HepG2 (cell line): ENCODE measurements at regions not wholly inside any gene's neighbourhood (a gene's known extent, or its start where the extent isn't known, plus 50 kb on each side); places are given as distances from the start of the nearest gene placed in this dataset.

Experiments used
- ATAC-seq: fragments of 200-7000 bp; cut with Tn5 transposase; 3 replicates; pipeline ENCODE4 v1.9.1; 2020; ENCODE audit warnings: mild to moderate bottlenecking, moderate library complexity
- BruUV-seq: library from RNA; stranded (reverse); fragments of 400-500 nt; replicated peaks from 2 replicates; lab custom pipeline; 2021; lab: Mats Ljungman, UMichigan
- CTCF ChIA-PET: fragments of 300-600 bp; formaldehyde crosslinking; extraction: SDS; loops from one replicate; lab custom pipeline; 2021; ENCODE audit warnings: low total read pairs, inconsistent platforms, low intra/inter-chr PET ratio; lab: Yijun Ruan, JAX
- POLR2A ChIA-PET: fragments of 350-600 bp; sonication (Branson Sonifier 250); formaldehyde crosslinking; loops from one replicate; lab custom pipeline; 2020; ENCODE audit warnings: antibody characterized with exemption, inconsistent platforms; lab: Yijun Ruan, JAX
- DNase-seq: peaks from one replicate; pipeline ENCODE4 v3.0.0-alpha.2; 2015; ENCODE audit warnings: low spot score
- FAIRE-seq: peaks from 3 replicates; lab custom pipeline; 2011; peaks lifted over from hg19 to GRCh38; lab: Jason Lieb, UNC
- H2AFZ ChIP-seq: one replicate; pipeline ENCODE4 v1.6.1; 2011; ENCODE audit warnings: low read length, inconsistent platforms
- H3K27ac ChIP-seq: fragments of 300-600 bp; 3 replicates; pipeline ENCODE4 v1.8.0; 2011; ENCODE audit warnings: mixed run types, mild to moderate bottlenecking, mixed read lengths, low read length, inconsistent platforms; ENCODE audit not compliant: insufficient read depth; ENCODE audit errors: extremely low read length
- H3K27me3 ChIP-seq, 2 experiments: fragments of 200-600 bp in 1 of 2; 2 replicates in 1 of 2; 3 replicates in 1 of 2; pipeline versions ENCODE4 v1.6.0 to v1.8.0; 2011; ENCODE audit warnings: low read length in 2 of 2, mild to moderate bottlenecking in 2 of 2, moderate library complexity in 2 of 2, inconsistent platforms in 1 of 2; ENCODE audit not compliant: insufficient read depth in 2 of 2, control insufficient read depth in 1 of 2
- H3K36me3 ChIP-seq, 2 experiments: fragments of 200-600 bp in 1 of 2; replicated peaks in 1 of 2; 2 replicates in 1 of 2; 3 replicates in 1 of 2; pipeline versions ENCODE4 v1.5.1 to v1.8.0; 2011; ENCODE audit warnings: low read length in 2 of 2, inconsistent platforms in 1 of 2; ENCODE audit not compliant: insufficient read depth in 2 of 2, control insufficient read depth in 1 of 2
- H3K4me1 ChIP-seq: 2 replicates; pipeline ENCODE4 v1.5.1; 2012; ENCODE audit warnings: low read length, inconsistent platforms; ENCODE audit not compliant: insufficient read depth
- H3K4me2 ChIP-seq: 2 replicates; pipeline ENCODE4 v1.6.0; 2011; ENCODE audit warnings: low read depth, low read length, inconsistent platforms
- H3K4me3 ChIP-seq, 3 experiments: fragments of 200-600 bp in 1 of 3; sonication (generic), shearing (Covaris generic) in 1 of 3; replicated peaks in 1 of 3; 2 replicates each; pipeline ENCODE4 v1.5.1; 2011 to 2016; ENCODE audit warnings: low read length in 3 of 3, inconsistent platforms in 2 of 3, low read depth in 2 of 3, mild to moderate bottlenecking in 2 of 3, control low read depth in 1 of 3, mixed read lengths in 1 of 3; ENCODE audit not compliant: insufficient read depth in 1 of 3
- H3K79me2 ChIP-seq: one replicate; pipeline ENCODE4 v1.6.1; 2011; ENCODE audit warnings: low read length, inconsistent platforms; ENCODE audit not compliant: insufficient read depth
- H3K9ac ChIP-seq: 2 replicates; pipeline ENCODE4 v1.6.0; 2011; ENCODE audit warnings: mild to moderate bottlenecking, low read depth, low read length, inconsistent platforms; ENCODE audit not compliant: insufficient read depth
- H3K9me3 ChIP-seq: 2 replicates; pipeline ENCODE4 v1.5.1; 2012; ENCODE audit warnings: mild to moderate bottlenecking, low read length
- H4K20me1 ChIP-seq: 2 replicates; pipeline ENCODE4 v1.6.0; 2011; ENCODE audit warnings: inconsistent platforms, mild to moderate bottlenecking, low read length, moderate library complexity; ENCODE audit not compliant: insufficient read depth
- ARHGAP35 ChIP-seq: sonication (generic); formaldehyde crosslinking; IDR thresholded peaks from 2 replicates; pipeline ENCODE4 v1.9.0; 2022; ENCODE audit warnings: mild to moderate bottlenecking, inconsistent platforms, moderate library complexity, missing genetic modification reagents, borderline replicate concordance
- NFATC3 ChIP-seq: sonication (generic); formaldehyde crosslinking; IDR thresholded peaks from 2 replicates; pipeline ENCODE4 v1.5.1; 2020; ENCODE audit warnings: mild to moderate bottlenecking, missing genetic modification reagents
- NPAS2 ChIP-seq: sonication (generic); formaldehyde crosslinking; IDR thresholded peaks from 2 replicates; pipeline ENCODE4 v1.8.0; 2022; ENCODE audit warnings: mild to moderate bottlenecking, missing genetic modification reagents, borderline replicate concordance
- ZBTB2 ChIP-seq: sonication (generic); formaldehyde crosslinking; IDR thresholded peaks from 2 replicates; pipeline ENCODE4 v1.8.0; 2022; ENCODE audit warnings: low read depth, missing genetic modification reagents
- ZNF124 ChIP-seq: sonication (generic); formaldehyde crosslinking; IDR thresholded peaks from 2 replicates; pipeline ENCODE4 v1.4.0; 2020; ENCODE audit warnings: missing genetic modification reagents
- ZNF740 ChIP-seq: sonication (generic); formaldehyde crosslinking; IDR thresholded peaks from 2 replicates; pipeline ENCODE4 v1.4.0; 2020; ENCODE audit warnings: missing genetic modification reagents
- ZSCAN9 ChIP-seq: IDR thresholded peaks from 2 replicates; pipeline ENCODE4 v1.6.1; 2016; ENCODE audit warnings: borderline replicate concordance
- WGBS: methylation state at CpG from one replicate; pipeline ENCODE4 v1.1.6; 2017; ENCODE audit warnings: low lambda C conversion rate; 5-methylcytosine and 5-hydroxymethylcytosine counted together
- in situ Hi-C: cut with HindIII; loops from 2 replicates; pipeline ENCODE4 v1.10.0; 2017; ENCODE audit warnings: low pct_unique_long_range_greater_than_20kb; ENCODE audit not compliant: extremely low pct_ligation_motif_present
- intact Hi-C: fragments of 100-400 bp; cut with micrococcal nuclease; formaldehyde crosslinking; loops from one replicate; pipeline ENCODE4 v1.10.0; 2022; ENCODE audit not compliant: unreplicated experiment

DNA sequence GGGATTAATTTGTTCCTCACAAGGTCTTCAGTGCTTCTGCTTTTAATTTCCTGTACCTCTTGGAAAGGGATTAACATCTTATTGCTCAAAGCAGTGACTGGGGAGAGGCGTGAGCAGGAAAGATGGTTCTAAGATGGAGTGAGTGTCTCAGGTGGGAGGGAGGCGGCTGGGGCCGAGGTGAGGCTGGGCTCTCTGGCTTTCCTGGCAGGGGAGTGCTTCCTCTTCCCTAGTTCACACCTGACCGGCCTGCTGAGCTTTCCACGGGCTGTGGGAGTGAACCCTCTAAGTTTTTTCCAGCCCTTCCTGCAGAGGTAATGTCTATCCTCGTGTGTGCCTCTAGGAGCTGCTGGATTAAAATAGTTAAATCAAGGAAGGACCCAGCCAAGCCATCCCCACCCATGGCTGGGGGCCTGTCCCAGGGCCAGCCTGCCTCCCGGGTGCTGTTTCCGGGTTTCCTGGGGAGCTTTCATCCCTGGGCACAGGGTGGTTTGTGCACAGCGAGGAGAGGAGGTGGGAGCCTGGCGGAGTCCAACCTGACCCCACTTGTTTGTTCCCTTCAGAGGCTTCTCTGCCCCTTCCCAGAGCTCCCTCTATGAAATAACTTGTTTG is 179.1 kb downstream of the TFAP2C start (continued):
- no peak for TF ChIP-seq ARHGAP35 (CRISPR knock-in tag)
- TF ChIP-seq ZNF124 (CRISPR knock-in tag): no peak
- no peak for TF ChIP-seq NPAS2 (CRISPR knock-in tag)
- no peak for TF ChIP-seq ZBTB2 (CRISPR knock-in tag)

GRCh38 chr20:56808732-56809131 is 179.6 kb downstream of the TFAP2C start:
- no peak for DNase-seq
- Histone ChIP-seq H3K4me1 (no peaks in the 10 kb centered on the region), H2AFZ (no peak overlapping the region), H3K27me3 (peaks cover 10 to 68% of the 10 kb centered on the region in 2 experiments), H4K20me1 (no peaks in the 10 kb centered on the region), H3K36me3 (no peaks in the 10 kb centered on the region), H3K4me2 (no peak overlapping the region), H3K27ac (no peak overlapping the region), H3K4me3 (no peak overlapping the region), H3K9ac (no peak overlapping the region), H3K9me3 (no peaks in the 10 kb centered on the region), H3K79me2 (no peaks in the 10 kb centered on the region)
- in situ Hi-C loops: no loop called here
- 21% methylated on average over 8 of the region's 8 CpGs for WGBS
- intact Hi-C loops: no loop called here
- no peak for ATAC-seq
- BruUV-seq: no TSS peak
- ChIA-PET CTCF (no interaction called here), POLR2A (no interaction called here)
- FAIRE-seq: no peak
- no peak for TF ChIP-seq NFATC3
- no peak for TF ChIP-seq ZNF740 (CRISPR knock-in tag)
- no peak for TF ChIP-seq ZSCAN9
